B cell (primary cell): ENCODE measurements at regions not wholly inside any gene's neighbourhood (a gene's known extent, or its start where the extent isn't known, plus 50 kb on each side); places are given as distances from the start of the nearest gene placed in this dataset.

Source experiments
- EZH2 ChIP-seq: IDR thresholded peaks from 2 replicates; pipeline ENCODE4 v1.6.1; 2012; ENCODE audit warnings: borderline replicate concordance, low read depth, mild to moderate bottlenecking, moderate library complexity, low read length; ENCODE audit not compliant: insufficient read depth, poor library complexity, severe bottlenecking
- TF ChIP-seq, protein P1 (sequence below): fragments of 200-600 bp; IDR thresholded peaks from one replicate; pipeline ENCODE4 v1.8.0; 2022; ENCODE audit warnings: antibody characterized with exemption, mild to moderate bottlenecking

DNA sequence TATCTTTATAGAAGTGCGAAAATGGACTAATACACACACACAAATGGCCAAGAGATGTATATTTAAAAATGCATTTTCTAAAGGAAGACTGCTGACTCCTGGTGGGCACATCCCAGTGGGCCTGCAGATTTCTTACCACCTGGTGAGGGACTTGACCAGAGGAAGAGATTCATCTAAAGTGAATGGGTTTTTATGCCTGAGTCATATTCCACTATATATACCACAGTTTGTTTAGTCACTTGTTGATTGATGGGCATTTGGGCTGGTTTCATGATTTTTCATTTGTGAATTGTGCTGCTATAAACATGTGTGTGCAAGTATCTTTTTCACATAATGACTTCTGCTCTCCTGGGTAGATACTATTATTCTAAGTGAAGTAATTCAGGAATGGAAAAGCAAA lies 277.3 kb downstream of the SLC16A7 start:
- TF ChIP-seq, protein P1, sequence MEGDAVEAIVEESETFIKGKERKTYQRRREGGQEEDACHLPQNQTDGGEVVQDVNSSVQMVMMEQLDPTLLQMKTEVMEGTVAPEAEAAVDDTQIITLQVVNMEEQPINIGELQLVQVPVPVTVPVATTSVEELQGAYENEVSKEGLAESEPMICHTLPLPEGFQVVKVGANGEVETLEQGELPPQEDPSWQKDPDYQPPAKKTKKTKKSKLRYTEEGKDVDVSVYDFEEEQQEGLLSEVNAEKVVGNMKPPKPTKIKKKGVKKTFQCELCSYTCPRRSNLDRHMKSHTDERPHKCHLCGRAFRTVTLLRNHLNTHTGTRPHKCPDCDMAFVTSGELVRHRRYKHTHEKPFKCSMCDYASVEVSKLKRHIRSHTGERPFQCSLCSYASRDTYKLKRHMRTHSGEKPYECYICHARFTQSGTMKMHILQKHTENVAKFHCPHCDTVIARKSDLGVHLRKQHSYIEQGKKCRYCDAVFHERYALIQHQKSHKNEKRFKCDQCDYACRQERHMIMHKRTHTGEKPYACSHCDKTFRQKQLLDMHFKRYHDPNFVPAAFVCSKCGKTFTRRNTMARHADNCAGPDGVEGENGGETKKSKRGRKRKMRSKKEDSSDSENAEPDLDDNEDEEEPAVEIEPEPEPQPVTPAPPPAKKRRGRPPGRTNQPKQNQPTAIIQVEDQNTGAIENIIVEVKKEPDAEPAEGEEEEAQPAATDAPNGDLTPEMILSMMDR: no peak
- TF ChIP-seq EZH2: no peak
